GM19395 (cell line): ENCODE measurements at regions not wholly inside any gene's neighbourhood (a gene's known extent, or its start where the extent isn't known, plus 50 kb on each side); places are given as distances from the start of the nearest gene placed in this dataset.

Experiments
- ATAC-seq: cut with Tn5 transposase; IDR thresholded peaks from one replicate; pipeline ENCODE4 v1.9.1; 2021; ENCODE audit warnings: mild to moderate bottlenecking, moderate library complexity; ENCODE audit not compliant: unreplicated experiment

GRCh38 chr5:143511736-143512135, 108.2 kb upstream of the NR3C1 start:
- ATAC-seq = no peak

- ATAC-seq = peak; percentile 98
These were observed 106.3 kb upstream of the NR3C1 start for GRCh38 chr5:143509758-143510221.

GRCh38 chr5:143506836-143507552, 103.5 kb upstream of the NR3C1 start:
- no peak for ATAC-seq

- ATAC-seq = no peak
These were observed 102.4 kb upstream of the NR3C1 start for GRCh38 chr5:143505934-143506333.

- no peak for ATAC-seq
These were observed 101.9 kb upstream of the NR3C1 start for GRCh38 chr5:143505354-143505753.

GRCh38 chr5:143501310-143502044, 98.0 kb upstream of the NR3C1 start:
- no peak for ATAC-seq

GRCh38 chr5:143499480-143500114, 96.1 kb upstream of the NR3C1 start:
- no peak for ATAC-seq

- no peak for ATAC-seq
These were observed 95.3 kb upstream of the NR3C1 start for GRCh38 chr5:143498821-143499220.

- no peak for ATAC-seq
These were observed 94.3 kb upstream of the NR3C1 start for GRCh38 chr5:143497749-143498148.

GRCh38 chr5:143496943-143497342, 93.5 kb upstream of the NR3C1 start:
- ATAC-seq = no peak

GRCh38 chr5:143495821-143496275, 92.4 kb upstream of the NR3C1 start:
- ATAC-seq = no peak

GRCh38 chr5:143495110-143495509, 91.6 kb upstream of the NR3C1 start:
- no peak for ATAC-seq

GRCh38 chr5:143494595-143494994, 91.1 kb upstream of the NR3C1 start:
- no peak for ATAC-seq

- ATAC-seq = no peak
These were observed 90.7 kb upstream of the NR3C1 start for GRCh38 chr5:143494162-143494561.

- ATAC-seq = no peak
These were observed 89.3 kb upstream of the NR3C1 start for GRCh38 chr5:143492783-143493182.

GRCh38 chr5:143491646-143492045, 88.2 kb upstream of the NR3C1 start:
- ATAC-seq = no peak

GRCh38 chr5:143488381-143488780, 84.9 kb upstream of the NR3C1 start:
- ATAC-seq = no peak

GRCh38 chr5:143484601-143485000, 81.1 kb upstream of the NR3C1 start:
- no peak for ATAC-seq

GRCh38 chr5:143481697-143482531, 78.4 kb upstream of the NR3C1 start:
- ATAC-seq = no peak

GRCh38 chr5:143480001-143480400, 76.5 kb upstream of the NR3C1 start:
- ATAC-seq = no peak

GRCh38 chr5:143479394-143479793, 75.9 kb upstream of the NR3C1 start:
- no peak for ATAC-seq
